LHCN-M2 (cell line): ENCODE measurements at regions not wholly inside any gene's neighbourhood (a gene's known extent, or its start where the extent isn't known, plus 50 kb on each side); places are given as distances from the start of the nearest gene placed in this dataset.

Experiments used
- DNase-seq: peaks from one replicate; pipeline ENCODE4 v3.0.0-alpha.2; 2012; ENCODE audit warnings: low read depth

DNA sequence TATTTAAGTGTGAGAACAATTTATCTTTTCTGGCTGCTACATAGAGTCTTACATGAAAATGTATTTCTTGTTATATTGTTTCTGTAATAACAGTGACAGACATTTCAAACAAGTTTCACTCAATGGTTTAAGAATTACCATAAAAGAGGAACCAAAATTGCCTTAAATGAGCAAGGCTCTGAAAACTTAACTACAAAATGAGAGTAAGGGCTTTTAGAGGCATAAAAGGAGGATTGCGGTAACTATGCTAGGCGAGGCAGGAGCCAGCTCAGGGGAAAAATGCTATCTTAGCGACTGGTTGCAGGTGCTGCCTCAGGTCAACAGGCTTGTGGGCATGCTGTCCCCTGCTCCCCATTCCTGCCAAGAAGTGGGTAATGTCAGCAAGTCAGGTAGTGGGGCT is 81.7 kb upstream of the MSI2 start:
- DNase-seq: no peak

DNA sequence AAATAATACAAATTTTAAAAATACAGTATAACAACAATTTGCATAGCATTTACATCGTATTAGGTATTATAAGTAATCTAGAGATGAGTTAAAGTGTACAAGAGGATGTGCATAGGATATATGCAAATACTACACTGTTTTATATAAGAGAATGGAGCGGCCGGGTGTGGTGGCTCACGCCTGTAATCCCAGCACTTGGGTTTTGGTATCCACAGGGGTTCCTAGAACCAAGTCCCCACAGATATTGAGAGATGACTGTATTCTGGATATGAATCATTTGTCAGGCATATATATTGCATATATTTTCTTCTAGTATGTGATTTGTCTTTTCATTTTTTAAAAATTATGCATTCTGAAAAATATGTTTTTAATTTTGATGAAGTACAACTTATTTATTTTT is 77.5 kb upstream of the MSI2 start:
- DNase-seq: no peak

- DNase-seq: no peak
Observed at GRCh38 chr17:57182621-57183020, 73.7 kb upstream of the MSI2 start.

GRCh38 chr17:57186226-57187019 is 69.9 kb upstream of the MSI2 start:
- DNase-seq: peak; percentile 31

GRCh38 chr17:57187391-57187790 is 68.9 kb upstream of the MSI2 start:
- DNase-seq: no peak

- peak; percentile 47 for DNase-seq
Observed at GRCh38 chr17:57195785-57196460, 60.4 kb upstream of the MSI2 start.

DNA sequence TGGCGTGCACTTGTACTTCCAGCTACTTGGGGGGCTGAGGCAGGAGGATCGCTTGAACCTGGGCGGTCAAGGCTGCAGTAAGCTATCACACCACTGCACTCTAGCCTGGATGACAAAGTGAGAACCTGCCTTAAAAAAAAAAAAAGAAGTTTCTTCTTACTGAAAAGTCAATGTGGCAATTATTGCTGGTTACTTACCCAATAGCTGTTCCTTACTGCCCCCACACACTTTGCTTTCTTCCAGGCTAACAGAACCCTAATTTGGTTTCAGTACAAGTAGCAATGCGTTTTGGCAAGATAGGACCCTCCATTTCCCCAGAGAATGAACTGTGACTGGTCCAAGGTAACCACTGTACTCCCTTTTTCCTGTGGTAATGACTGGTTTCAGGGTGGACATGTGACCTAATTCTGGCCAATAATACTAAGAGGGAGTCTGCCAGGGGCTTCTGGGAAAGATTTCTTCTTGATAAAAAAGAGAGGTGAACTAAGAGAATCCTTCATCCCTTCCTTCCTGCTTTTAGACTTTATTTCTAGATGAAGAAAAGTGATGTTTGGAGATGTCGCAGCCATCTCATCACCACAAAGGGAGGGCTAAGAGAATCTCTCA is 58.8 kb upstream of the MSI2 start:
- DNase-seq: no peak

DNA sequence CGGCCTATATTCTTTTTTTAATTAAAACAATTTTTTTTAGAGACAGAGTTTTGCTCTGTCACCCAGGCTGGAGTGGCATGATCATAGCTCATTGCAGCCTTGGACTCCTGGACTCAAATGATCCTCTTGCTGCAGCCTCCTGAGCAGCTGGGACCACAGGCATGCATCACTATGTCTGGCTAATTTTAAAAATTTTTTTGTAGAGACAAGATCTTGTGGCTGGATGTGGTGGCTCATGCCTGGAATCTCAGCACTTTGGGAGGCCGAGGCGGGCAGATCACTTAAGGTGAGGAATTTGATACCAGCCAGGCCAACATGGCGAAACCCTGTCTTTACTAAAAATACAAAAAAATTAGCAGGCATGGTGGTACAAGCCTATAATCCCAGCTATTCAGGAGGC is 54.8 kb upstream of the MSI2 start:
- no peak for DNase-seq

- DNase-seq: no peak
Observed at GRCh38 chr17:57203040-57203439, 53.3 kb upstream of the MSI2 start.
